ENCODE measurements at regions not wholly inside any gene's neighbourhood (a gene's known extent, or its start where the extent isn't known, plus 50 kb on each side); places are given as distances from the start of the nearest gene placed in this dataset.
"Not testable (repeated sequence)": the region's sequence is repeated elsewhere in the genome, so short reads cannot be mapped to it uniquely, and the experiment has no call there.

GRCh38 chr13:74266309-74266708 is 132.1 kb upstream of the KLF12 start:
- peaks cover 1% of the 10 kb centered on the region for H3K9me3 ChIP-seq (ENCODE audit: low read depth, low read length, poor library complexity, severe bottlenecking)
- no peak for DNase-seq (ENCODE audit: low spot score)
- intact Hi-C loops (cut with micrococcal nuclease; ENCODE audit: unreplicated experiment): no loop called here
- H3K27me3 ChIP-seq (replicated peaks; ENCODE audit: insufficient read depth, low read depth, low read length, poor library complexity): no peaks in the 10 kb centered on the region
- TF ChIP-seq CTCF (conservative IDR thresholded peaks at IDR 0.05; ENCODE audit: low read depth, low read length) (no peak), EZH2 (IDR thresholded peaks at IDR 0.05; ENCODE audit: borderline replicate concordance, low read depth, low read length, poor library complexity, severe bottlenecking) (no peak)
- H3K4me1 ChIP-seq (ENCODE audit: insufficient read depth, low read length, poor library complexity, severe bottlenecking): no peaks in the 10 kb centered on the region
- H3K4me3 ChIP-seq (ENCODE audit: low read depth, low read length, poor library complexity, severe bottlenecking): no peak overlapping the region
- BruUV-seq (replicated peaks): no TSS peak
- no peaks in the 10 kb centered on the region for H3K36me3 ChIP-seq (ENCODE audit: insufficient read depth, low read length, poor library complexity, severe bottlenecking)
- H3K27ac ChIP-seq (ENCODE audit: low read depth, low read length, poor library complexity, severe bottlenecking): no peak overlapping the region
- POLR2A ChIA-PET (ENCODE audit: low non-redundant PET): no interaction called here
- CTCF ChIA-PET: no interaction called here

- no peaks in the 10 kb centered on the region for H3K27me3 ChIP-seq (replicated peaks; ENCODE audit: insufficient read depth, low read depth, low read length, poor library complexity)
- no peak overlapping the region for H3K27ac ChIP-seq (ENCODE audit: low read depth, low read length, poor library complexity, severe bottlenecking)
- no TSS peak for BruUV-seq (replicated peaks)
- H3K4me1 ChIP-seq (ENCODE audit: insufficient read depth, low read length, poor library complexity, severe bottlenecking): no peaks in the 10 kb centered on the region
- no peak for DNase-seq (ENCODE audit: low spot score)
- H3K4me3 ChIP-seq (ENCODE audit: low read depth, low read length, poor library complexity, severe bottlenecking): no peak overlapping the region
- intact Hi-C loops (cut with micrococcal nuclease; ENCODE audit: unreplicated experiment): no loop called here
- no peaks in the 10 kb centered on the region for H3K36me3 ChIP-seq (ENCODE audit: insufficient read depth, low read length, poor library complexity, severe bottlenecking)
- CTCF ChIA-PET: no interaction called here
- TF ChIP-seq CTCF (conservative IDR thresholded peaks at IDR 0.05; ENCODE audit: low read depth, low read length) (no peak), EZH2 (IDR thresholded peaks at IDR 0.05; ENCODE audit: borderline replicate concordance, low read depth, low read length, poor library complexity, severe bottlenecking) (no peak)
- H3K9me3 ChIP-seq (ENCODE audit: low read depth, low read length, poor library complexity, severe bottlenecking): no peaks in the 10 kb centered on the region
- POLR2A ChIA-PET (ENCODE audit: low non-redundant PET): no interaction called here
Observed at GRCh38 chr13:74264333-74264732, 130.1 kb upstream of the KLF12 start.

GRCh38 chr13:74260420-74260819 is 126.2 kb upstream of the KLF12 start:
- H3K4me3 ChIP-seq (ENCODE audit: low read depth, low read length, poor library complexity, severe bottlenecking); CTCF ChIA-PET; intact Hi-C loops (cut with micrococcal nuclease; ENCODE audit: unreplicated experiment); H3K27ac ChIP-seq (ENCODE audit: low read depth, low read length, poor library complexity, severe bottlenecking); H3K4me1 ChIP-seq (ENCODE audit: insufficient read depth, low read length, poor library complexity, severe bottlenecking); H3K36me3 ChIP-seq (ENCODE audit: insufficient read depth, low read length, poor library complexity, severe bottlenecking); DNase-seq (ENCODE audit: low spot score); BruUV-seq (replicated peaks); H3K27me3 ChIP-seq (replicated peaks; ENCODE audit: insufficient read depth, low read depth, low read length, poor library complexity); POLR2A ChIA-PET (ENCODE audit: low non-redundant PET); H3K9me3 ChIP-seq (ENCODE audit: low read depth, low read length, poor library complexity, severe bottlenecking): not testable (repeated sequence)

GRCh38 chr13:74259641-74260040 is 125.4 kb upstream of the KLF12 start:
- ChIA-PET POLR2A (ENCODE audit: low non-redundant PET) (no interaction called here), CTCF (no interaction called here)
- Histone ChIP-seq H3K9me3 (ENCODE audit: low read depth, low read length, poor library complexity, severe bottlenecking) (no peaks in the 10 kb centered on the region), H3K27ac (ENCODE audit: low read depth, low read length, poor library complexity, severe bottlenecking) (no peak overlapping the region), H3K4me3 (ENCODE audit: low read depth, low read length, poor library complexity, severe bottlenecking) (no peak overlapping the region), H3K36me3 (ENCODE audit: insufficient read depth, low read length, poor library complexity, severe bottlenecking) (no peaks in the 10 kb centered on the region), H3K27me3 (replicated peaks; ENCODE audit: insufficient read depth, low read depth, low read length, poor library complexity) (no peaks in the 10 kb centered on the region), H3K4me1 (ENCODE audit: insufficient read depth, low read length, poor library complexity, severe bottlenecking) (no peaks in the 10 kb centered on the region)
- no peak for DNase-seq (ENCODE audit: low spot score)
- BruUV-seq (replicated peaks): no TSS peak
- intact Hi-C loops (cut with micrococcal nuclease; ENCODE audit: unreplicated experiment): no loop called here
- TF ChIP-seq CTCF (conservative IDR thresholded peaks at IDR 0.05; ENCODE audit: low read depth, low read length): no peak
- TF ChIP-seq EZH2 (IDR thresholded peaks at IDR 0.05; ENCODE audit: borderline replicate concordance, low read depth, low read length, poor library complexity, severe bottlenecking): no peak
